SU-DHL-6 (cell line): ENCODE measurements at regions not wholly inside any gene's neighbourhood (a gene's known extent, or its start where the extent isn't known, plus 50 kb on each side); places are given as distances from the start of the nearest gene placed in this dataset.

Experiments used
- CTCF ChIP-seq: fragments of 200-600 bp; sonication (generic); IDR thresholded peaks from one replicate; pipeline ENCODE4 v1.5.1; 2017; ENCODE audit warnings: antibody characterized with exemption, mild to moderate bottlenecking, low read length, moderate library complexity; ENCODE audit not compliant: insufficient read depth, poor library complexity, severe bottlenecking
- EZH2phosphoT487 ChIP-seq: fragments of 200-600 bp; sonication (generic), shearing (Covaris generic); conservative IDR thresholded peaks from 2 replicates; pipeline ENCODE4 v1.6.1; 2018; ENCODE audit warnings: mild to moderate bottlenecking, antibody characterized with exemption, low read length, moderate library complexity, mixed read lengths

DNA sequence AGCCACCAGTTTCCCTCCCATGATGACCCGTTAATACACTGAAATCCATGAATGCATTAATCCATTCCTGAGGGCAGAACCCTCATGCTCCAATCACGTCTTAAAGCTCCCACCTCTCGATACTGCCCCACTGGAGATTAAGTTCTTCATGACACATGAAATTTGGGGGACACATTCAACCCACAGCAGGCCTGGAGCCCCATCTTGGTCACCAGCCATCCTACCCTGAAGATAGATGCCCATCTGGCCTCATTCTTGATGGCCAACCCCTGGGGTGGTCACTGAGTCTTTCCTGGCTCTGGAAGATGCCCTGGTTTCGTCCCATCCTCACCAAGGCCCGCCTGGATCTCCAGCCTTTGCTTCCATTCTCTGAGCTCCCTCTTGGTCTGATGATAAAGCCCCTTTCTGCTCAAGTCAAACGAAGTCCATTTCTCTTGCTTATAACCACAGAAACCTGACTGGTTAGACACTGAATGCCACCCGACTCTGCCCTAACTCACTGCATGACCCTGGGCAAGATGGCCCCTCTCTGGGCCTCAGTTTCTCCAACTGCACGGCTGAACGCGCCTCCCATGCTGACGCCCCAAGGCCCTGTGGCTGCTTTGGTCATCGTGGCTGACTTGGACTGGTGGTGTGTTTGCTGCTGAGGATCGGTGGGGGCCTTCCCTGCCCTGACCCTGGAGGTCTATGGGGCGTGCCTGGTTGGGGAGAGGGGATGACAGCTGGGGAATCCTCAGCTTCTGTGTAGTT is 138.4 kb upstream of the IER5L start:
- no peak for TF ChIP-seq CTCF
- TF ChIP-seq EZH2phosphoT487, result no peak
